ENCODE measurements at regions not wholly inside any gene's neighbourhood (a gene's known extent, or its start where the extent isn't known, plus 50 kb on each side); places are given as distances from the start of the nearest gene placed in this dataset.

- Mint-ChIP-seq H3K27me3 (ENCODE audit: low read depth) (peaks cover 5% of the 10 kb centered on the region), H3K36me3 (ENCODE audit: insufficient read depth in 1 of 3, low read depth in 3 of 3) (no peaks in the 10 kb centered on the region)
Measured at GRCh38 chr6:15877231-15877630, 214.4 kb upstream of the DTNBP1 start.

More at GRCh38 chr6:15877231-15877630, 214.4 kb upstream of the DTNBP1 start:
- Histone ChIP-seq H3K23ac (ENCODE audit: insufficient read length, low read depth, low read length) (no peak overlapping the region), H2BK5ac (ENCODE audit: insufficient read length, low read length) (no peak overlapping the region), H3K4me2 (ENCODE audit: insufficient read depth, insufficient read length, low read length) (no peak overlapping the region), H3K18ac (ENCODE audit: insufficient read length, low read depth, low read length) (no peak overlapping the region), H2BK12ac (ENCODE audit: insufficient read length, low read depth, low read length) (no peak overlapping the region), H3K79me1 (ENCODE audit: insufficient read depth, low read depth, low read length, poor library complexity, severe bottlenecking) (no peaks in the 10 kb centered on the region), H2AK5ac (ENCODE audit: insufficient read length, low read length) (no peak overlapping the region), H3K23me2 (ENCODE audit: insufficient read length, low read depth, low read length, poor library complexity, severe bottlenecking) (no peaks in the 10 kb centered on the region), H2BK15ac (ENCODE audit: low read depth, low read length) (no peak overlapping the region), H3K4ac (ENCODE audit: low read depth, low read length) (no peak overlapping the region), H3K79me2 (ENCODE audit: insufficient read depth, low read length) (no peaks in the 10 kb centered on the region), H2BK20ac (ENCODE audit: low read depth, low read length, poor library complexity, severe bottlenecking) (no peak overlapping the region), H4K91ac (ENCODE audit: insufficient read length, low read depth, low read length) (no peak overlapping the region), H2BK120ac (ENCODE audit: low read depth, low read length, poor library complexity, severe bottlenecking) (no peak overlapping the region), H4K5ac (ENCODE audit: insufficient read length, low read depth, low read length) (no peak overlapping the region), H3K14ac (ENCODE audit: insufficient read depth, low read length) (no peak overlapping the region), H3K27me3 (ENCODE audit: insufficient read depth, low read length) (no peaks in the 10 kb centered on the region), H3K4me1 (ENCODE audit: insufficient read depth, low read length) (peaks cover 2% of the 10 kb centered on the region; the same call in 1 of the 2 replicates), H4K20me1 (ENCODE audit: control insufficient read depth, insufficient read depth, insufficient read length) (no peaks in the 10 kb centered on the region), H4K8ac (replicated peaks; ENCODE audit: insufficient read length, low read depth, low read length) (no peak overlapping the region), H3K9me3 (ENCODE audit: control insufficient read depth, low read depth, low read length) (no peaks in the 10 kb centered on the region), H3K56ac (ENCODE audit: insufficient read length, low read depth, low read length) (no peak overlapping the region), H3K9ac (ENCODE audit: extremely low read depth, insufficient read length, low read length) (no peak overlapping the region), H3T11ph (ENCODE audit: low read length) (no peak overlapping the region), H3K27ac (ENCODE audit: insufficient read length, low read depth, low read length) (no peak overlapping the region), H2AFZ (ENCODE audit: low read length) (no peak overlapping the region)
- H3K27ac Mint-ChIP-seq, result no peak overlapping the region
- no peak overlapping the region for H3K4me3 Mint-ChIP-seq
- no peak for TF ChIP-seq CTCF (conservative IDR thresholded peaks at IDR 0.05)
- no CpG with 5 or more reads among the region's 2 CpGs for WGBS (ENCODE audit: extremely low coverage, insufficient read length, low lambda C conversion rate)
- no peak for DNase-seq
- H3K4me1 Mint-ChIP-seq, result peaks cover 16 to 19% of the 10 kb centered on the region in 2 experiments
- no peaks in the 10 kb centered on the region for H3K9me3 Mint-ChIP-seq
